A549 (cell line): ENCODE measurements at regions not wholly inside any gene's neighbourhood (a gene's known extent, or its start where the extent isn't known, plus 50 kb on each side); places are given as distances from the start of the nearest gene placed in this dataset.

Experiments used
- ATAC-seq, 2 experiments: fragments of 200-7000 bp in 1 of 2; fragments of >200 bp in 1 of 2; cut with Nextera tagmentation in 1 of 2; cut with Tn5 transposase in 1 of 2; 3 replicates each; pipeline versions ENCODE4 v1.8.0 to v1.9.1; 2018 to 2020; ENCODE audit warnings: mild to moderate bottlenecking in 1 of 2, moderate library complexity in 1 of 2
- CTCF ChIA-PET: fragments of 300-600 bp; sonication (Branson Sonifier 250); formaldehyde crosslinking; extraction: SDS; loops from one replicate; lab custom pipeline; 2021; ENCODE audit warnings: antibody characterized with exemption, inconsistent platforms; lab: Yijun Ruan, JAX
- POLR2A ChIA-PET: fragments of 350-600 bp; formaldehyde crosslinking; extraction: SDS; loops from one replicate; lab custom pipeline; 2021; ENCODE audit warnings: antibody characterized with exemption, inconsistent platforms; lab: Yijun Ruan, JAX
- DNase-seq, 2 experiments: peaks; one replicate each; pipeline versions ENCODE4 v3.0.0 to v3.0.0-alpha.2; 2011 to 2016; ENCODE audit warnings: low read depth in 1 of 2, low spot score in 1 of 2
- FAIRE-seq: peaks from 2 replicates; lab custom pipeline; 2011; peaks lifted over from hg19 to GRCh38; lab: Jason Lieb, UNC
- H3K27ac ChIP-seq, 2 experiments: fragments of >200 bp; sonication (Bioruptor Twin); formaldehyde crosslinking; 3 replicates each; pipeline ENCODE4 v1.5.1; 2016 to 2017
- H3K4me1 ChIP-seq: fragments of >200 bp; sonication (Bioruptor Twin); formaldehyde crosslinking; 3 replicates; pipeline ENCODE4 v1.6.1; 2016
- H3K4me2 ChIP-seq: fragments of >200 bp; sonication (Bioruptor Twin); formaldehyde crosslinking; 3 replicates; pipeline ENCODE4 v1.6.1; 2016
- H3K4me3 ChIP-seq: fragments of >200 bp; sonication (Bioruptor Twin); formaldehyde crosslinking; 3 replicates; pipeline ENCODE4 v1.5.1; 2016
- H3K9me3 ChIP-seq: fragments of >200 bp; sonication (Bioruptor Twin); formaldehyde crosslinking; 3 replicates; pipeline ENCODE4 v1.6.1; 2016
- ATOH8 ChIP-seq: fragments of 250-450 bp; sonication (Bioruptor Pico); IDR thresholded peaks from 2 replicates; pipeline ENCODE4 v1.5.0; 2020; ENCODE audit warnings: low read depth, mild to moderate bottlenecking, moderate library complexity
- BCL3 ChIP-seq: fragments of >200 bp; sonication (Bioruptor Twin); formaldehyde crosslinking; IDR thresholded peaks from 3 replicates; pipeline ENCODE4 v1.6.1; 2016
- CHD4 ChIP-seq: fragments of 200-600 bp; sonication (generic); IDR thresholded peaks from 2 replicates; pipeline ENCODE4 v1.6.1; 2016; ENCODE audit warnings: antibody characterized with exemption, mild to moderate bottlenecking, borderline replicate concordance
- CTCF ChIP-seq: fragments of >200 bp; sonication (Bioruptor Twin); formaldehyde crosslinking; IDR thresholded peaks from 3 replicates; pipeline ENCODE4 v1.5.1; 2016
- E2F6 ChIP-seq: IDR thresholded peaks from 2 replicates; pipeline ENCODE4 v1.6.1; 2012; ENCODE audit warnings: low read depth, borderline replicate concordance
- ELK1 ChIP-seq: fragments of 150-350 bp; IDR thresholded peaks from 2 replicates; pipeline ENCODE4 v1.6.1; 2014; ENCODE audit warnings: low read depth, mild to moderate bottlenecking, low read length
- GATA3 ChIP-seq: IDR thresholded peaks from 2 replicates; pipeline ENCODE4 v1.6.1; 2012; ENCODE audit warnings: borderline replicate concordance
- HDAC2 ChIP-seq: fragments of 200-600 bp; sonication (generic); IDR thresholded peaks from 2 replicates; pipeline ENCODE4 v1.6.1; 2016
- HOXB5 ChIP-seq: fragments of 250-450 bp; sonication (Bioruptor Pico); IDR thresholded peaks from 2 replicates; pipeline ENCODE4 v1.5.0; 2020; ENCODE audit warnings: mild to moderate bottlenecking, moderate library complexity
- NR3C1 ChIP-seq: fragments of >200 bp; sonication (Bioruptor Twin); formaldehyde crosslinking; IDR thresholded peaks from 3 replicates; pipeline ENCODE4 v1.6.1; 2017
- RCOR1 ChIP-seq: fragments of 150-350 bp; IDR thresholded peaks from 2 replicates; pipeline ENCODE4 v1.6.1; 2014; ENCODE audit warnings: antibody characterized with exemption, low read length, low read depth
- SREBF2 ChIP-seq: fragments of 450-650 bp; IDR thresholded peaks from 2 replicates; pipeline ENCODE4 v1.6.1; 2014; ENCODE audit warnings: mild to moderate bottlenecking, moderate library complexity
- TP53 ChIP-seq: fragments of 250-450 bp; sonication (Bioruptor Pico); IDR thresholded peaks from 2 replicates; pipeline ENCODE4 v1.5.0; 2021; ENCODE audit warnings: mild to moderate bottlenecking, moderate library complexity
- ZFP36 ChIP-seq: fragments of 450-650 bp; IDR thresholded peaks from 2 replicates; pipeline ENCODE4 v1.6.1; 2014; ENCODE audit warnings: borderline replicate concordance; ENCODE audit not compliant: partially characterized antibody
- ZNF302 ChIP-seq: fragments of 250-450 bp; sonication (Bioruptor Pico); IDR thresholded peaks from 2 replicates; pipeline ENCODE4 v1.9.0; 2021; ENCODE audit warnings: inconsistent platforms, mild to moderate bottlenecking, moderate library complexity
- ZSCAN20 ChIP-seq: fragments of 250-450 bp; sonication (Bioruptor Pico); IDR thresholded peaks from 2 replicates; pipeline ENCODE4 v1.8.0; 2022; ENCODE audit warnings: mild to moderate bottlenecking, moderate library complexity
- WGBS: methylation state at CpG from one replicate; pipeline ENCODE4 v1.1.6; 2017; ENCODE audit errors: missing lambda C conversion rate; 5-methylcytosine and 5-hydroxymethylcytosine counted together

GRCh38 chr3:84109911-84110310 lies 848.9 kb upstream of the CADM2 start:
- Histone ChIP-seq H3K27ac (no peak overlapping the region; a peak in 1 of 6 replicates), H3K4me3 (no peak overlapping the region), H3K9me3 (no peaks in the 10 kb centered on the region), H3K4me1 (peaks cover 23% of the 10 kb centered on the region; the same call in 2 of the 3 replicates), H3K4me2 (peak overlapping the region; percentile 67; the same call in 1 of the 3 replicates)
- DNase-seq (no peak), ATAC-seq (no peak), FAIRE-seq (no peak)
- ChIA-PET POLR2A (no interaction called here), CTCF (no interaction called here)
- TF ChIP-seq E2F6 (no peak), ZSCAN20 (CRISPR knock-in tag) (no peak), ELK1 (no peak), NR3C1 (no peak), SREBF2 (no peak), HOXB5 (CRISPR knock-in tag) (no peak), RCOR1 (no peak), HDAC2 (no peak), BCL3 (no peak)

GRCh38 chr3:84110787-84111186 lies 848.0 kb upstream of the CADM2 start:
- H3K9me3 ChIP-seq, result no peaks in the 10 kb centered on the region
- peaks cover 23% of the 10 kb centered on the region; the same call in 2 of the 3 replicates for H3K4me1 ChIP-seq
- POLR2A ChIA-PET, result no interaction called here
- TF ChIP-seq ZNF302 (CRISPR knock-in tag), result no peak
- TF ChIP-seq CHD4, result no peak
- no peak for TF ChIP-seq ATOH8 (CRISPR knock-in tag)
- no peak for TF ChIP-seq SREBF2
- TF ChIP-seq CTCF, result no peak
- CTCF ChIA-PET, result no interaction called here
- no peak overlapping the region for H3K4me2 ChIP-seq
- H3K4me3 ChIP-seq, result no peak overlapping the region
- ATAC-seq (no peak), FAIRE-seq (no peak), DNase-seq (no peak)
- H3K27ac ChIP-seq, result no peak overlapping the region; a peak in 1 of 6 replicates

- no peak for ATAC-seq
- POLR2A ChIA-PET, result no interaction called here
Measured at GRCh38 chr3:84125201-84125721, 833.5 kb upstream of the CADM2 start.

More at GRCh38 chr3:84125201-84125721, 833.5 kb upstream of the CADM2 start:
- Histone ChIP-seq H3K4me3 (no peak overlapping the region), H3K4me1 (no peaks in the 10 kb centered on the region), H3K4me2 (no peak overlapping the region), H3K27ac (no peak overlapping the region), H3K9me3 (no peaks in the 10 kb centered on the region)
- WGBS, result 59% methylated on average over 5 of the region's 12 CpGs
- TF ChIP-seq ZFP36 (no peak), ZSCAN20 (CRISPR knock-in tag) (no peak), CHD4 (no peak), TP53 (CRISPR knock-in tag) (no peak), E2F6 (no peak), GATA3 (no peak)
- DNase-seq, result no peak
- FAIRE-seq, result no peak
- CTCF ChIA-PET, result no interaction called here
